ENCODE measurements at regions not wholly inside any gene's neighbourhood (a gene's known extent, or its start where the extent isn't known, plus 50 kb on each side); places are given as distances from the start of the nearest gene placed in this dataset.

- Histone ChIP-seq H3K4me3 (ENCODE audit: low read depth in 1 of 2, low read length in 2 of 2) (no peak overlapping the region), H3K27ac (ENCODE audit: low read length) (no peak overlapping the region), H3K9me3 (ENCODE audit: control insufficient read depth in 1 of 2, low read length in 2 of 2) (no peaks in the 10 kb centered on the region), H3K4me1 (ENCODE audit: control insufficient read depth in 1 of 2, insufficient read depth in 2 of 2, low read length in 2 of 2) (no peaks in the 10 kb centered on the region), H3K36me3 (ENCODE audit: control insufficient read depth in 1 of 2, insufficient read depth in 2 of 2, low read length in 2 of 2) (no peaks in the 10 kb centered on the region), H3K27me3 (ENCODE audit: low read depth, low read length) (no peaks in the 10 kb centered on the region)
Measured at GRCh38 chr3:31377045-31377642, 155.6 kb upstream of the STT3B start.

GRCh38 chr3:31378231-31378630 is 154.5 kb upstream of the STT3B start:
- Histone ChIP-seq H3K36me3 (ENCODE audit: control insufficient read depth in 1 of 2, insufficient read depth in 2 of 2, low read length in 2 of 2) (no peaks in the 10 kb centered on the region), H3K4me1 (ENCODE audit: control insufficient read depth in 1 of 2, insufficient read depth in 2 of 2, low read length in 2 of 2) (no peaks in the 10 kb centered on the region)

DNA sequence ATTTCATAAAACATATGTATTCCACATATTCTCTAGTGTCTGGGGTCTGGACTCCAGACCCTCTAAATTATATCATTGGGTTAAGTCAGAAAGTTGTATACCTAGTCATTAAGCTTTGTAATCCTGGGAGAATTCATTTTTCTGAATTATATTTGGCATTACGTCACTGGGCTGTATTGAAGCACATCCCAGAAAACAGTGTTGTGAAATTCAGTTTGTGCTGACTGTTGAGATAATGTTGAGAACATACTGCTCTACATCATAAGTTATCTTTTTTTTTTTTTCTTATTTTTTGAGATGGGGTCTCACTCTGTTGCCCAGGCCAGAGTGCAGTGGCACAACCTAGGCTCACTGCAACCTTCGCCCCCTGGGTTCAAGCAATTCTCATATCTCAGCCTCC is 153.1 kb upstream of the STT3B start:
- Histone ChIP-seq H3K27me3 (ENCODE audit: low read depth, low read length) (no peaks in the 10 kb centered on the region), H3K27ac (ENCODE audit: low read length) (no peak overlapping the region), H3K4me3 (ENCODE audit: low read depth in 1 of 2, low read length in 2 of 2) (no peak overlapping the region), H3K36me3 (ENCODE audit: control insufficient read depth in 1 of 2, insufficient read depth in 2 of 2, low read length in 2 of 2) (no peaks in the 10 kb centered on the region), H3K4me1 (ENCODE audit: control insufficient read depth in 1 of 2, insufficient read depth in 2 of 2, low read length in 2 of 2) (no peaks in the 10 kb centered on the region), H3K9me3 (ENCODE audit: control insufficient read depth in 1 of 2, low read length in 2 of 2) (no peaks in the 10 kb centered on the region)

More at GRCh38 chr3:31378231-31378630, 154.5 kb upstream of the STT3B start:
- Histone ChIP-seq H3K9me3 (ENCODE audit: control insufficient read depth in 1 of 2, low read length in 2 of 2) (no peaks in the 10 kb centered on the region), H3K27ac (ENCODE audit: low read length) (no peak overlapping the region), H3K27me3 (ENCODE audit: low read depth, low read length) (no peaks in the 10 kb centered on the region), H3K4me3 (ENCODE audit: low read depth in 1 of 2, low read length in 2 of 2) (no peak overlapping the region)

- no peak overlapping the region for H3K4me3 ChIP-seq (ENCODE audit: low read depth in 1 of 2, low read length in 2 of 2)
- H3K27me3 ChIP-seq (ENCODE audit: low read depth, low read length) = no peaks in the 10 kb centered on the region
- H3K9me3 ChIP-seq (ENCODE audit: control insufficient read depth in 1 of 2, low read length in 2 of 2) = no peaks in the 10 kb centered on the region
- no peaks in the 10 kb centered on the region for H3K36me3 ChIP-seq (ENCODE audit: control insufficient read depth in 1 of 2, insufficient read depth in 2 of 2, low read length in 2 of 2)
- H3K4me1 ChIP-seq (ENCODE audit: control insufficient read depth in 1 of 2, insufficient read depth in 2 of 2, low read length in 2 of 2) = no peaks in the 10 kb centered on the region
- H3K27ac ChIP-seq (ENCODE audit: low read length) = no peak overlapping the region
Measured at GRCh38 chr3:31382856-31383255, 149.9 kb upstream of the STT3B start.

- Histone ChIP-seq H3K36me3 (ENCODE audit: control insufficient read depth in 1 of 2, insufficient read depth in 2 of 2, low read length in 2 of 2) (no peaks in the 10 kb centered on the region), H3K4me1 (ENCODE audit: control insufficient read depth in 1 of 2, insufficient read depth in 2 of 2, low read length in 2 of 2) (no peaks in the 10 kb centered on the region), H3K9me3 (ENCODE audit: control insufficient read depth in 1 of 2, low read length in 2 of 2) (no peaks in the 10 kb centered on the region), H3K27me3 (ENCODE audit: low read depth, low read length) (no peaks in the 10 kb centered on the region), H3K4me3 (ENCODE audit: low read depth in 1 of 2, low read length in 2 of 2) (no peak overlapping the region), H3K27ac (ENCODE audit: low read length) (no peak overlapping the region)
Measured at GRCh38 chr3:31384117-31384516, 148.6 kb upstream of the STT3B start.

DNA sequence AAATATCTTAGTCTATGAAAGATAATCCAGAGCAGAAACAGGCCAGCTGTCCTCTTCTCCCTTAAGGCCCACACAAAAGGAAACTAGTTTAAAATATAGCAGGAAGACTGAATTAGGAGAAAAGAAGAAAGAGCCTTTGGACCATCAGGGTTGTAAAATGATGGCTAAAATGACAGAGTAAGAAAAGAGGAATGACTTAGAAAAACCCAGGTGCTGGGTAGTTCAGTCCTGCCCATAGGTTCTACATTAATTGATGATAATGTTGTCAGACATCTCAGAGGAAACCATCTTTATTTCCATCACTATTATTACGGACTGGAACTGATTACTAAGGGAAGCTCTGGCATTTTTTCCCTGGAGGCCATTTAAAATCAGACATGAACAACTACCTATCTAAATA is 142.8 kb upstream of the STT3B start:
- no peaks in the 10 kb centered on the region for H3K36me3 ChIP-seq (ENCODE audit: control insufficient read depth in 1 of 2, insufficient read depth in 2 of 2, low read length in 2 of 2)
- H3K4me3 ChIP-seq (ENCODE audit: low read depth in 1 of 2, low read length in 2 of 2) = no peak overlapping the region
- no peaks in the 10 kb centered on the region for H3K27me3 ChIP-seq (ENCODE audit: low read depth, low read length)
- H3K9me3 ChIP-seq (ENCODE audit: control insufficient read depth in 1 of 2, low read length in 2 of 2) = no peaks in the 10 kb centered on the region
- H3K27ac ChIP-seq (ENCODE audit: low read length) = no peak overlapping the region
- no peaks in the 10 kb centered on the region for H3K4me1 ChIP-seq (ENCODE audit: control insufficient read depth in 1 of 2, insufficient read depth in 2 of 2, low read length in 2 of 2)

GRCh38 chr3:31390466-31390865 is 142.3 kb upstream of the STT3B start:
- Histone ChIP-seq H3K27ac (ENCODE audit: low read length) (no peak overlapping the region), H3K9me3 (ENCODE audit: control insufficient read depth in 1 of 2, low read length in 2 of 2) (no peaks in the 10 kb centered on the region), H3K27me3 (ENCODE audit: low read depth, low read length) (no peaks in the 10 kb centered on the region), H3K4me1 (ENCODE audit: control insufficient read depth in 1 of 2, insufficient read depth in 2 of 2, low read length in 2 of 2) (no peaks in the 10 kb centered on the region), H3K4me3 (ENCODE audit: low read depth in 1 of 2, low read length in 2 of 2) (no peak overlapping the region), H3K36me3 (ENCODE audit: control insufficient read depth in 1 of 2, insufficient read depth in 2 of 2, low read length in 2 of 2) (no peaks in the 10 kb centered on the region)

DNA sequence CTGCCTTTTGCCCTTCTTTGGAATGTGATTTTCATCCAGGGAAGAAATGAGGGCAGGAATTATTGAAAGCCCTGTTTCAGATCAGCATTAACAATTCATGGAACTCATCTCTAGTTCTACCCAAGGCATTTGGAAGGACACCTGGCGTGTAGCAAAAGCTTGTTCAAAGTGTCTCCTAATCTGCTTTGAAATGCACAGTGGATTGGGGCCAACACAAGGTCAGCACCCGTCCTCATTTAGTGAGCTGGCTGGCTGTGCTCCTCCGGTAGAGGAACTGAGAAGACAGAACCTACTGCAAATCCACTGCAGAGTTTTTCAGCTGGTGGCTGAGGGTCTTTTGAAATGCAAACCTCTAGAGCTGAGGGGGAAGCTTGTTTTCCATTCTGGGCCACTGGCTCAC is 141.6 kb upstream of the STT3B start:
- no peaks in the 10 kb centered on the region for H3K36me3 ChIP-seq (ENCODE audit: control insufficient read depth in 1 of 2, insufficient read depth in 2 of 2, low read length in 2 of 2)
- no peak overlapping the region for H3K4me3 ChIP-seq (ENCODE audit: low read depth in 1 of 2, low read length in 2 of 2)
- H3K9me3 ChIP-seq (ENCODE audit: control insufficient read depth in 1 of 2, low read length in 2 of 2) = no peaks in the 10 kb centered on the region
- no peaks in the 10 kb centered on the region for H3K4me1 ChIP-seq (ENCODE audit: control insufficient read depth in 1 of 2, insufficient read depth in 2 of 2, low read length in 2 of 2)
- no peaks in the 10 kb centered on the region for H3K27me3 ChIP-seq (ENCODE audit: low read depth, low read length)
- H3K27ac ChIP-seq (ENCODE audit: low read length) = no peak overlapping the region

DNA sequence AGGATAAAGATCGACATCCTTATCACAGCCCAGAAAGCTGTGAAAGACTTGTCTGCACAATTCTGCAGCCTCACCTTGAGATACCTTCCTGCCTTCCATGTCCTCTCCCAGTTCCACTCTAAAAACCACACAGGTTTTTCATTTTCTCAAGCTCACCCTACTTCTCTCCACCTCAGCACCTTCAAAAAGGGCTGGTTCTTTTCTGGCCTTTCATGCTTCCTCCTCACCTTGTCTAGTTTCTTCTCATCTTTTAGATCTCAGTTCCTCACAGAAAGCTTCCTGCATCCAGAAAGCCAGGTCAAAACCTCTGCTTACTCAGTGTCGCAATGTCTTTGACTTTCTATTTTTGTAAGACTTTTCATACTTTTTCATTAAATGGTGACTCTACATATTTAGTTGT is 140.2 kb upstream of the STT3B start:
- H3K4me3 ChIP-seq (ENCODE audit: low read depth in 1 of 2, low read length in 2 of 2) = no peak overlapping the region
- no peaks in the 10 kb centered on the region for H3K36me3 ChIP-seq (ENCODE audit: control insufficient read depth in 1 of 2, insufficient read depth in 2 of 2, low read length in 2 of 2)
- no peaks in the 10 kb centered on the region for H3K4me1 ChIP-seq (ENCODE audit: control insufficient read depth in 1 of 2, insufficient read depth in 2 of 2, low read length in 2 of 2)
- H3K9me3 ChIP-seq (ENCODE audit: control insufficient read depth in 1 of 2, low read length in 2 of 2) = no peaks in the 10 kb centered on the region
- H3K27me3 ChIP-seq (ENCODE audit: low read depth, low read length) = no peaks in the 10 kb centered on the region
- H3K27ac ChIP-seq (ENCODE audit: low read length) = no peak overlapping the region

DNA sequence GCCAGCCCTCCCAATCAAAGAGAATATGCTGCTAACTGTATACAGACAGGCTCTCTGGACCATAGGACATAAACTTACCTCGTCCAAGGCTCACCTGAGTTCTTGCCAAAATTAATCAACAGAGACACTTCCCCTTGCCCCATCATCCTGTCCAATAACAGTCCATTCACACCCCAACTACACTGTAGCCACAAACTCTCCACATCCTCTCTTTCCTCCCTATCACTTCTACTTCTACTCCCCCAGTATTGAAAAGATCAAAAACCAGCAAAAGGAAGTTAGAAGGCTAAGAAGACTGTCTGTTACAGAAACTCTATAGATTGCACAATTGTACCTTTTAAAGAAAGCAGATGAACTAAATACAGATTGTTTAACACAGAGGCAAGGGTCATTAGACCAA is 133.5 kb upstream of the STT3B start:
- Histone ChIP-seq H3K9me3 (ENCODE audit: control insufficient read depth in 1 of 2, low read length in 2 of 2) (no peaks in the 10 kb centered on the region), H3K27ac (ENCODE audit: low read length) (no peak overlapping the region), H3K27me3 (ENCODE audit: low read depth, low read length) (no peaks in the 10 kb centered on the region), H3K4me1 (ENCODE audit: control insufficient read depth in 1 of 2, insufficient read depth in 2 of 2, low read length in 2 of 2) (no peaks in the 10 kb centered on the region), H3K36me3 (ENCODE audit: control insufficient read depth in 1 of 2, insufficient read depth in 2 of 2, low read length in 2 of 2) (no peaks in the 10 kb centered on the region), H3K4me3 (ENCODE audit: low read depth in 1 of 2, low read length in 2 of 2) (no peak overlapping the region)

GRCh38 chr3:31402117-31402516 is 130.6 kb upstream of the STT3B start:
- Histone ChIP-seq H3K27me3 (ENCODE audit: low read depth, low read length) (no peaks in the 10 kb centered on the region), H3K27ac (ENCODE audit: low read length) (no peak overlapping the region), H3K9me3 (ENCODE audit: control insufficient read depth in 1 of 2, low read length in 2 of 2) (no peaks in the 10 kb centered on the region), H3K4me3 (ENCODE audit: low read depth in 1 of 2, low read length in 2 of 2) (no peak overlapping the region), H3K36me3 (ENCODE audit: control insufficient read depth in 1 of 2, insufficient read depth in 2 of 2, low read length in 2 of 2) (no peaks in the 10 kb centered on the region), H3K4me1 (ENCODE audit: control insufficient read depth in 1 of 2, insufficient read depth in 2 of 2, low read length in 2 of 2) (peaks cover 0 to 4% of the 10 kb centered on the region in 2 donors)

- H3K36me3 ChIP-seq (ENCODE audit: control insufficient read depth in 1 of 2, insufficient read depth in 2 of 2, low read length in 2 of 2) = no peaks in the 10 kb centered on the region
- no peak overlapping the region for H3K4me3 ChIP-seq (ENCODE audit: low read depth in 1 of 2, low read length in 2 of 2)
- no peaks in the 10 kb centered on the region for H3K27me3 ChIP-seq (ENCODE audit: low read depth, low read length)
- no peaks in the 10 kb centered on the region for H3K9me3 ChIP-seq (ENCODE audit: control insufficient read depth in 1 of 2, low read length in 2 of 2)
- H3K4me1 ChIP-seq (ENCODE audit: control insufficient read depth in 1 of 2, insufficient read depth in 2 of 2, low read length in 2 of 2) = peaks cover 0 to 4% of the 10 kb centered on the region in 2 donors
- H3K27ac ChIP-seq (ENCODE audit: low read length) = no peak overlapping the region
Measured at GRCh38 chr3:31403197-31403596, 129.5 kb upstream of the STT3B start.

All from muscle layer of duodenum (tissue), 2 donors.